H1 (cell line): ENCODE measurements at regions not wholly inside any gene's neighbourhood (a gene's known extent, or its start where the extent isn't known, plus 50 kb on each side); places are given as distances from the start of the nearest gene placed in this dataset.

Experiments used
- CTCF ChIA-PET: fragments of 300-600 bp; sonication (Branson Sonifier 250); formaldehyde crosslinking; loops from one replicate; lab custom pipeline; 2021; ENCODE audit not compliant: partially characterized antibody; lab: Charles Lee
- POLR2A ChIA-PET: fragments of 300-600 bp; sonication (Branson Sonifier 250); formaldehyde crosslinking; loops from one replicate; lab custom pipeline; 2021; ENCODE audit warnings: inconsistent platforms; ENCODE audit not compliant: partially characterized antibody; lab: Charles Lee
- DNase-seq, 2 experiments: peaks; one replicate each; pipeline versions ENCODE4 v3.0.0 to v3.0.0-alpha.2; 2010 to 2022; ENCODE audit warnings: low spot score in 2 of 2, low read depth in 1 of 2, mixed read lengths in 1 of 2
- FAIRE-seq: peaks from 2 replicates; lab custom pipeline; 2011; peaks lifted over from hg19 to GRCh38; lab: Jason Lieb, UNC
- H2AFZ ChIP-seq: 2 replicates; pipeline ENCODE4 v1.8.1; 2012; ENCODE audit warnings: low read length, inconsistent platforms
- H2AK5ac ChIP-seq: 2 replicates; pipeline ENCODE4 v1.6.1; 2013; ENCODE audit warnings: low read depth, low read length
- H2BK120ac ChIP-seq: replicated peaks from 2 replicates; pipeline ENCODE3; 2013; ENCODE audit warnings: low read depth, low read length, inconsistent platforms
- H2BK12ac ChIP-seq: 2 replicates; pipeline ENCODE4 v1.6.1; 2013; ENCODE audit warnings: low read depth, low read length
- H2BK15ac ChIP-seq: 2 replicates; pipeline ENCODE4 v1.6.1; 2013; ENCODE audit warnings: low read length
- H2BK20ac ChIP-seq: 2 replicates; pipeline ENCODE4 v1.6.1; 2013; ENCODE audit warnings: low read length
- H2BK5ac ChIP-seq: 2 replicates; pipeline ENCODE4 v1.6.1; 2013; ENCODE audit warnings: low read depth, low read length
- H3K14ac ChIP-seq: 2 replicates; pipeline ENCODE4 v1.6.1; 2013; ENCODE audit warnings: inconsistent platforms; ENCODE audit not compliant: insufficient read length
- H3K18ac ChIP-seq: 2 replicates; pipeline ENCODE4 v1.6.1; 2013; ENCODE audit warnings: low read length; ENCODE audit errors: extremely low read depth
- H3K23ac ChIP-seq: 2 replicates; pipeline ENCODE4 v1.6.1; 2013; ENCODE audit warnings: inconsistent platforms; ENCODE audit not compliant: insufficient read length
- H3K23me2 ChIP-seq: 2 replicates; pipeline ENCODE4 v1.6.1; 2013; ENCODE audit warnings: low read depth, low read length
- H3K27ac ChIP-seq: 2 replicates; pipeline ENCODE4 v1.6.1; 2011; ENCODE audit warnings: low read depth, low read length, inconsistent platforms
- H3K27me3 ChIP-seq, 4 experiments: replicated peaks in 1 of 4; 1 replicate in 1 of 4; 2 replicates in 3 of 4; pipeline versions ENCODE4 v1.6.1 to v1.8.1; 2011 to 2013; ENCODE audit warnings: low read length in 3 of 4, mild to moderate bottlenecking in 3 of 4, inconsistent platforms in 2 of 4, mixed read lengths in 2 of 4, moderate library complexity in 1 of 4; ENCODE audit not compliant: control insufficient read depth in 3 of 4, insufficient read depth in 3 of 4; ENCODE audit errors: extremely low read depth in 1 of 4
- H3K36me3 ChIP-seq, 4 experiments: 2 replicates each; pipeline versions ENCODE4 v1.6.1 to v1.8.1; 2011 to 2013; ENCODE audit warnings: mild to moderate bottlenecking in 4 of 4, low read length in 3 of 4, moderate library complexity in 2 of 4, control low read depth in 1 of 4, inconsistent platforms in 1 of 4; ENCODE audit not compliant: insufficient read depth in 4 of 4, control insufficient read depth in 2 of 4
- H3K4ac ChIP-seq: replicated peaks from 2 replicates; pipeline ENCODE3; 2013; ENCODE audit warnings: low read length, low read depth, mixed read lengths, inconsistent platforms; ENCODE audit not compliant: insufficient read length
- H3K4me1 ChIP-seq, 4 experiments: replicated peaks in 1 of 4; 1 replicate in 1 of 4; 2 replicates in 3 of 4; pipeline versions ENCODE4 v1.6.1 to v1.8.1; 2011 to 2013; ENCODE audit warnings: low read length in 3 of 4, inconsistent platforms in 2 of 4, mixed read lengths in 1 of 4; ENCODE audit not compliant: insufficient read depth in 4 of 4, control insufficient read depth in 3 of 4
- H3K4me2 ChIP-seq, 2 experiments: 2 replicates each; pipeline versions ENCODE4 v1.6.1 to v1.8.1; 2011 to 2013; ENCODE audit warnings: low read depth in 2 of 2, low read length in 2 of 2, control low read depth in 1 of 2, inconsistent platforms in 1 of 2, mild to moderate bottlenecking in 1 of 2; ENCODE audit not compliant: insufficient read depth in 1 of 2
- H3K4me3 ChIP-seq, 4 experiments: fragments of 200-600, 300-600 bp in 1 of 4; sonication (generic), shearing (Covaris generic), sonication (Bioruptor Twin) in 1 of 4; 2 replicates each; pipeline versions ENCODE4 v1.5.1 to v1.8.1; 2011 to 2016; ENCODE audit warnings: low read length in 4 of 4, low read depth in 3 of 4, control low read depth in 2 of 4, inconsistent platforms in 2 of 4, mild to moderate bottlenecking in 2 of 4, mixed read lengths in 1 of 4, moderate library complexity in 1 of 4; ENCODE audit not compliant: insufficient read depth in 2 of 4; ENCODE audit errors: extremely low read depth in 1 of 4
- H3K56ac ChIP-seq: replicated peaks from 2 replicates; pipeline ENCODE3; 2013; ENCODE audit warnings: low read depth, mild to moderate bottlenecking, mixed read lengths, low read length, inconsistent platforms; ENCODE audit not compliant: insufficient read length
- H3K79me1 ChIP-seq: 2 replicates; pipeline ENCODE4 v1.6.1; 2013; ENCODE audit warnings: low read depth, low read length, control low read depth
- H3K79me2 ChIP-seq, 2 experiments: 2 replicates each; pipeline versions ENCODE4 v1.6.1 to v1.8.1; 2012 to 2013; ENCODE audit warnings: low read length in 2 of 2, mild to moderate bottlenecking in 2 of 2, inconsistent platforms in 1 of 2; ENCODE audit not compliant: insufficient read depth in 2 of 2, control insufficient read depth in 1 of 2
- H3K9ac ChIP-seq, 4 experiments: replicated peaks in 1 of 4; 1 replicate in 1 of 4; 2 replicates in 3 of 4; pipeline versions ENCODE4 v1.6.1 to v1.8.1; 2011 to 2013; ENCODE audit warnings: low read depth in 3 of 4, low read length in 3 of 4, control low read depth in 2 of 4, mild to moderate bottlenecking in 2 of 4, moderate library complexity in 2 of 4, inconsistent platforms in 1 of 4; ENCODE audit errors: extremely low read depth in 1 of 4
- H3K9me3 ChIP-seq, 2 experiments: 2 replicates each; pipeline versions ENCODE4 v1.6.1 to v1.8.1; 2012 to 2013; ENCODE audit warnings: mild to moderate bottlenecking in 2 of 2, moderate library complexity in 2 of 2, control low read depth in 1 of 2, inconsistent platforms in 1 of 2, low read depth in 1 of 2, low read length in 1 of 2, mixed read lengths in 1 of 2; ENCODE audit not compliant: insufficient read depth in 2 of 2
- H4K20me1 ChIP-seq, 2 experiments: replicated peaks in 1 of 2; 2 replicates each; pipeline versions ENCODE3 to v1.8.1; 2011 to 2013; ENCODE audit warnings: inconsistent platforms in 2 of 2, low read length in 2 of 2, mild to moderate bottlenecking in 1 of 2; ENCODE audit not compliant: insufficient read depth in 2 of 2, control insufficient read depth in 1 of 2
- H4K5ac ChIP-seq: 2 replicates; pipeline ENCODE4 v1.6.1; 2013; ENCODE audit warnings: low read length, low read depth, mixed read lengths, inconsistent platforms; ENCODE audit not compliant: insufficient read length
- H4K8ac ChIP-seq: 2 replicates; pipeline ENCODE4 v1.8.0; 2013; ENCODE audit warnings: mild to moderate bottlenecking, moderate library complexity, low read length, inconsistent platforms; ENCODE audit not compliant: insufficient read depth; ENCODE audit errors: extremely low read depth
- H4K91ac ChIP-seq: replicated peaks from 2 replicates; pipeline ENCODE3; 2013; ENCODE audit warnings: low read length, mixed read lengths, inconsistent platforms; ENCODE audit not compliant: insufficient read length
- CEBPB ChIP-seq: IDR thresholded peaks from 2 replicates; pipeline ENCODE4 v1.6.1; 2012; ENCODE audit warnings: low read depth, low read length
- CHD2 ChIP-seq: IDR thresholded peaks from 2 replicates; pipeline ENCODE4 v1.6.1; 2012; ENCODE audit warnings: low read length, improper control_type of control experiment
- WGBS, 2 experiments: shearing (Covaris generic) in 1 of 2; methylation state at CpG; one replicate each; pipeline versions ENCODE4 v1.1.6 to v1.1.7; 2013 to 2015; ENCODE audit warnings: low lambda C conversion rate in 2 of 2, mixed read lengths in 2 of 2, inconsistent platforms in 1 of 2, low coverage in 1 of 2, missing lambda C conversion rate in 1 of 2; ENCODE audit not compliant: insufficient replicate concordance in 2 of 2, insufficient coverage in 1 of 2, insufficient read length in 1 of 2; ENCODE audit errors: extremely low coverage in 1 of 2, missing lambda C conversion rate in 1 of 2; 5-methylcytosine and 5-hydroxymethylcytosine counted together

DNA sequence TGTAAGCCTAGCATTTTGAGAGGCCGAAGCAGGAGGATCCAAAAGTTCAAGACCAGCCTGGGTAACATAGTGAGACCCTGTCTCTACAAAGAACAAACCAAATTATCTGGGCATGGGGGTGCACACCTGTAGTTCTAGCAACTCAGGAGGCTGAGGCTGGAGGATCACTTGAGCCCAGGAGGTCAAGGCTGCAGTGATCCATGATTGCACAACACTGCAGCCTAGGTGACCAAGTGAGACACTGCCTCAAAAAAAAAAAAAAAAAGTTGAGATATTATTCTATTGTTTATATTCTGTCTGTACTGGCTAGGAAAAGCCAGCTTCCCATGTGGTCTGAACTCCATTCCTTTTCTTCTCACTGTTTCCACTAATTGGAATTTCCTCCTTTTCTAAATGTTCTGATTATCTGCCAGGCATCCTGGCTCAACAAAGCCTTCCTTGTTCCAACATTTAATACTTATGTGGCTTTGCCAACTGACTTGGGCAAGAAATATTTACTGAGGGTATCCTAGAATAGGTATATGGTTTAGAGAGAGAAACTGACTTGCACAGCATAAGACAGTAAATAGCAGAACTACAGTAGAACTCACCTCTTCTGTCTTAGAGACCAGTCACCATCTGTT is 175.2 kb upstream of the ADAMTS3 start:
- Histone ChIP-seq H3K4me2 (no peak overlapping the region), H3K14ac (no peak overlapping the region), H2AFZ (no peak overlapping the region), H3K4me1 (no peaks in the 10 kb centered on the region), H3K56ac (no peak overlapping the region), H4K20me1 (no peaks in the 10 kb centered on the region), H2AK5ac (no peak overlapping the region), H3K27me3 (no peaks in the 10 kb centered on the region), H2BK120ac (no peak overlapping the region), H3K9ac (no peak overlapping the region), H3K36me3 (no peaks in the 10 kb centered on the region), H2BK5ac (no peak overlapping the region), H3K18ac (no peak overlapping the region), H3K9me3 (no peaks in the 10 kb centered on the region)
- DNase-seq, result no peak
- CTCF ChIA-PET, result no interaction called here
- WGBS, 2 experiments, result 94% methylated on average over 1 of the region's 1 CpG; no CpG with 5 or more reads in 1 of the 2 experiments
- POLR2A ChIA-PET, result no interaction called here
- TF ChIP-seq CHD2, result no peak
- 0 out of 2 replicates have a peak, but pooled peaks have one; percentile 4 for TF ChIP-seq CEBPB
- TF ChIP-seq, all 59 proteins: peak for 1
- Histone ChIP-seq H3K23me2 (no peaks in the 10 kb centered on the region), H3K79me1 (no peaks in the 10 kb centered on the region), H3K27ac (no peak overlapping the region), H2BK20ac (no peak overlapping the region), H3K23ac (no peak overlapping the region), H4K8ac (no peak overlapping the region), H2BK12ac (no peak overlapping the region), H2BK15ac (no peak overlapping the region), H3K4me3 (no peak overlapping the region), H3K79me2 (no peaks in the 10 kb centered on the region), H4K91ac (no peak overlapping the region), H3K4ac (no peak overlapping the region), H4K5ac (no peak overlapping the region)
- FAIRE-seq, result no peak
